ENCODE measurements at regions not wholly inside any gene's neighbourhood (a gene's known extent, or its start where the extent isn't known, plus 50 kb on each side); places are given as distances from the start of the nearest gene placed in this dataset.

GRCh38 chr16:35449663-35450062 is 1990.3 kb downstream of the TP53TG3F start:
- Histone ChIP-seq H3K4me3 (ENCODE audit: low read depth in 2 of 2, low read length in 2 of 2) (no peak overlapping the region), H3K36me3 (ENCODE audit: control insufficient read depth, insufficient read depth, low read length) (no peaks in the 10 kb centered on the region), H3K27ac (ENCODE audit: low read length) (no peak overlapping the region), H3K9me3 (ENCODE audit: control insufficient read depth, insufficient read depth, low read depth, low read length) (no peaks in the 10 kb centered on the region), H3K27me3 (ENCODE audit: control insufficient read depth, insufficient read depth, low read length) (no peaks in the 10 kb centered on the region), H3K4me1 (ENCODE audit: control insufficient read depth, insufficient read depth, low read length) (no peaks in the 10 kb centered on the region)
- in situ Hi-C loops (cut with HindIII; ENCODE audit: low pct_unique_long_range_greater_than_20kb, low sequenced_read_pairs) (no loop called here), intact Hi-C loops (cut with micrococcal nuclease; ENCODE audit: unreplicated experiment) (no loop called here)
- ATAC-seq = no peak
- ChIA-PET CTCF (no interaction called here), POLR2A (no interaction called here)
- BruUV-seq (replicated peaks) = no TSS peak
- no peak for TF ChIP-seq SIN3A (IDR thresholded peaks at IDR 0.05; ENCODE audit: borderline replicate concordance, insufficient read depth, low read depth, low read length)
- no peak for TF ChIP-seq POLR2AphosphoS5 (IDR thresholded peaks at IDR 0.05; ENCODE audit: low read depth, low read length)
- no peak for TF ChIP-seq REST (IDR thresholded peaks at IDR 0.05; ENCODE audit: insufficient read depth in 1 of 2, low read depth in 2 of 2, low read length in 1 of 2)
- TF ChIP-seq CTCF (IDR thresholded peaks at IDR 0.05) = no peak
- TF ChIP-seq TCF7L2 (IDR thresholded peaks at IDR 0.05; ENCODE audit: low read depth, low read length) = no peak
- no peak for DNase-seq (ENCODE audit: low read depth, low spot score)

- in situ Hi-C loops (cut with HindIII; ENCODE audit: low pct_unique_long_range_greater_than_20kb, low sequenced_read_pairs) (no loop called here), intact Hi-C loops (cut with micrococcal nuclease; ENCODE audit: unreplicated experiment) (no loop called here)
These were observed 1991.2 kb downstream of the TP53TG3F start for GRCh38 chr16:35450648-35451047.

More at GRCh38 chr16:35450648-35451047, 1991.2 kb downstream of the TP53TG3F start:
- POLR2A ChIA-PET = no interaction called here
- Histone ChIP-seq H3K36me3 (ENCODE audit: control insufficient read depth, insufficient read depth, low read length) (no peaks in the 10 kb centered on the region), H3K9me3 (ENCODE audit: control insufficient read depth, insufficient read depth, low read depth, low read length) (no peaks in the 10 kb centered on the region), H3K27me3 (ENCODE audit: control insufficient read depth, insufficient read depth, low read length) (no peaks in the 10 kb centered on the region), H3K27ac (ENCODE audit: low read length) (no peak overlapping the region), H3K4me1 (ENCODE audit: control insufficient read depth, insufficient read depth, low read length) (no peaks in the 10 kb centered on the region), H3K4me3 (ENCODE audit: low read depth in 2 of 2, low read length in 2 of 2) (no peak overlapping the region)
- no TSS peak for BruUV-seq (replicated peaks)
- ATAC-seq (no peak), DNase-seq (ENCODE audit: low read depth, low spot score) (no peak)
- CTCF ChIA-PET = no interaction called here
- TF ChIP-seq POLR2AphosphoS5 (IDR thresholded peaks at IDR 0.05; ENCODE audit: low read depth, low read length) (no peak), SIN3A (IDR thresholded peaks at IDR 0.05; ENCODE audit: borderline replicate concordance, insufficient read depth, low read depth, low read length) (no peak), CTCF (IDR thresholded peaks at IDR 0.05) (no peak), TCF7L2 (IDR thresholded peaks at IDR 0.05; ENCODE audit: low read depth, low read length) (no peak)

Data from Panc1 (cell line).